GM19240 (cell line): ENCODE measurements at regions not wholly inside any gene's neighbourhood (a gene's known extent, or its start where the extent isn't known, plus 50 kb on each side); places are given as distances from the start of the nearest gene placed in this dataset.

Experiments
- DNase-seq: peaks from one replicate; pipeline ENCODE4 v3.0.0; 2011; ENCODE audit warnings: low spot score; ENCODE audit not compliant: insufficient read length

- DNase-seq, result no peak
Measured at GRCh38 chr4:101594588-101594987, 195.9 kb upstream of the BANK1 start.

GRCh38 chr4:101593666-101594065, 196.9 kb upstream of the BANK1 start:
- no peak for DNase-seq

GRCh38 chr4:101584306-101584705, 206.2 kb upstream of the BANK1 start:
- DNase-seq, result no peak

GRCh38 chr4:101563126-101563525, 215.8 kb upstream of the PPP3CA start:
- no peak for DNase-seq

GRCh38 chr4:101556842-101557241, 209.5 kb upstream of the PPP3CA start:
- no peak for DNase-seq

GRCh38 chr4:101555341-101555880, 208.1 kb upstream of the PPP3CA start:
- no peak for DNase-seq

GRCh38 chr4:101540336-101540735, 193.0 kb upstream of the PPP3CA start:
- DNase-seq, result no peak

- no peak for DNase-seq
Measured at GRCh38 chr4:101528526-101528925, 181.2 kb upstream of the PPP3CA start.

- DNase-seq, result peak; percentile 4
Measured at GRCh38 chr4:101527188-101527587, 179.9 kb upstream of the PPP3CA start.

- no peak for DNase-seq
Measured at GRCh38 chr4:101515566-101515965, 168.2 kb upstream of the PPP3CA start.

GRCh38 chr4:101515099-101515498, 167.8 kb upstream of the PPP3CA start:
- no peak for DNase-seq

GRCh38 chr4:101512416-101512815, 165.1 kb upstream of the PPP3CA start:
- no peak for DNase-seq

GRCh38 chr4:101501421-101501820, 154.1 kb upstream of the PPP3CA start:
- DNase-seq, result no peak

GRCh38 chr4:101500742-101501141, 153.4 kb upstream of the PPP3CA start:
- no peak for DNase-seq

- no peak for DNase-seq
Measured at GRCh38 chr4:101475246-101475645, 127.9 kb upstream of the PPP3CA start.

- no peak for DNase-seq
Measured at GRCh38 chr4:101471201-101471600, 123.9 kb upstream of the PPP3CA start.

GRCh38 chr4:101464596-101464995, 117.3 kb upstream of the PPP3CA start:
- no peak for DNase-seq

GRCh38 chr4:101458914-101459313, 111.6 kb upstream of the PPP3CA start:
- no peak for DNase-seq

GRCh38 chr4:101458473-101458872, 111.1 kb upstream of the PPP3CA start:
- no peak for DNase-seq

GRCh38 chr4:101451086-101451485, 103.8 kb upstream of the PPP3CA start:
- no peak for DNase-seq

GRCh38 chr4:101441446-101441845, 94.1 kb upstream of the PPP3CA start:
- no peak for DNase-seq

GRCh38 chr4:101439926-101440325, 92.6 kb upstream of the PPP3CA start:
- DNase-seq, result no peak

- no peak for DNase-seq
Measured at GRCh38 chr4:101421386-101421785, 74.1 kb upstream of the PPP3CA start.

GRCh38 chr4:101420661-101421060, 73.3 kb upstream of the PPP3CA start:
- DNase-seq, result no peak
